Germinal center (tissue), 1 donor: ENCODE measurements at regions not wholly inside any gene's neighbourhood (a gene's known extent, or its start where the extent isn't known, plus 50 kb on each side); places are given as distances from the start of the nearest gene placed in this dataset.

Experiments
- DNase-seq: peaks from one replicate; pipeline ENCODE4 v3.0.0; 2012; ENCODE audit warnings: mixed read lengths, low spot score

DNA sequence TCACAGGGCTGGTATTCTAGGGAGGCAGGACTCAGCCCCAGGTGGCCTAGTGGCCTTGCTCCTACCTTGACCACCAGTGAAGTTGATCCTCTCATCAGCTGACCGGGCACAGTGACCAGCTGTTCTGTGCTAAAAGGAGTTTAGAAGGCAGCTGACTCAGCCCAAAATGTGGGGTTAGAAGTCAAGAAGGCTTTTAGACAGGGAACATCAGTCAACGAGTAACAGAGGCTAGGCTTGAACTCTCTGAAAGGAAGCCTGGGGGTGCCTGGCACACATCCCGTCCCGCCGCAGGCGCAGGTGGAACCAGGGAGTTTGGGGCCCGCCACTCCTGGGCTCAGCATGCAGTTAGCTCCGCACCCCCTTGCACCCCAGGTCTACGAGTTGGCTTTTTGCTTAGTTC is 114.9 kb upstream of the SLC45A1 start:
- DNase-seq, result no peak

DNA sequence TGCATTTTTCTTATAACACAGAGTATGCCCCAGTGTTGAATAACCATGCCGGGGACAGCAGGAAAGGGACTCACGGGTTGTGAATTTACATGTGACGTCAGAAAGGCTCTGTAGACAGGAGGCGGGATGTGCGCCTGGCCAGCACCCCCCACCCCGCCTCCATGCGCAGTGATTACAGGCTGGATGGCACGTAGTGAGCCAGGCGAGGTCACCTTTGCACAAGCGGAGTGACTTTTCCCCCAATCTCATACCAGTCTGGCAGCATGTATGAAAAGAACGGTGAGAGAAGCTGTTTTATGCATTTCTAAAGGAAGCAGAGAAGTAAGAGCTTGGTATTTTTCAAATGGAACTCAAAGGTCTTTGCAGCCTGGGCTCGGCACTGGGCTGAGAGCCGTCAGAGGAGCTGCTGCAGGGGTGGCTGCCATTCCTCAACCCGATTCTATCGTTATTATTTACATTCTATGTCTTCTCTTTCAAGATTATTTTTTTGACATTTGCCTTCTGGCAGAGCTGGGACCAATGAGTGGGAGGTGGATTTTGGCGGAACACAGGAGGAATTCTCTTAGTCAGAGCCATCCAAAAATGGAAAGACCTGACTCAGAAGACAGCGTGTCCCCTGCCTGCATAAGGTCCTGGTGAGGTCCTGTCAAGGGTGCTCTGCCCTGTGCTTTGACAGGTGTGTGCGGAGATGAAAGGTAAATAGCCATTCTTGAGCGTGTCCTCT is 115.6 kb upstream of the SLC45A1 start:
- no peak for DNase-seq

DNA sequence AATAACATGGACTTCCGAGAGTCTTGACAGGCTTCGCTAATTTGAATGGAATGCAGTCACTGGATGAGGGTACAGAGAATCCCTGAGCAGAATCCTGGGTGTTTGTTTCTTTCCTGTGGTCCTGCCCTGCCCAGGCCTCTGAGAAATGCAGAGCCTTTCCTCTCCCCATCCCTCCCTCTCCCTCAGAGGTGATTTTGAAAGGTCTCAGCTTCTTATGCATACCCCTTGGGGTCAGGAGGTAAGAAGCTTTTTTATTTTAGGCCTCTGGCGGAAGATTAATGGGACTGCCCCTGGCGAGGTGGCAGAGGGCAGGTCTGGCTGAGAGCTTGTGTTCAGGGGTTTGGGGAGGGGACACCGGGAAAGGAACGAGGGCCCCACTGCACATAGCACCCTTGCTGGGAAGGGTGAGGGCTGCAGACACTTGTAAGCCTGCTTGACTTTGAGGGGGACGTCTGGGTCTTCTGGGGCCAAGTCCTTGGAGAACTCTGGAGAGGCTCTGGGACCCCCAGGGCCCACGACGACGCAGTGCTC is 116.5 kb upstream of the SLC45A1 start:
- no peak for DNase-seq

DNA sequence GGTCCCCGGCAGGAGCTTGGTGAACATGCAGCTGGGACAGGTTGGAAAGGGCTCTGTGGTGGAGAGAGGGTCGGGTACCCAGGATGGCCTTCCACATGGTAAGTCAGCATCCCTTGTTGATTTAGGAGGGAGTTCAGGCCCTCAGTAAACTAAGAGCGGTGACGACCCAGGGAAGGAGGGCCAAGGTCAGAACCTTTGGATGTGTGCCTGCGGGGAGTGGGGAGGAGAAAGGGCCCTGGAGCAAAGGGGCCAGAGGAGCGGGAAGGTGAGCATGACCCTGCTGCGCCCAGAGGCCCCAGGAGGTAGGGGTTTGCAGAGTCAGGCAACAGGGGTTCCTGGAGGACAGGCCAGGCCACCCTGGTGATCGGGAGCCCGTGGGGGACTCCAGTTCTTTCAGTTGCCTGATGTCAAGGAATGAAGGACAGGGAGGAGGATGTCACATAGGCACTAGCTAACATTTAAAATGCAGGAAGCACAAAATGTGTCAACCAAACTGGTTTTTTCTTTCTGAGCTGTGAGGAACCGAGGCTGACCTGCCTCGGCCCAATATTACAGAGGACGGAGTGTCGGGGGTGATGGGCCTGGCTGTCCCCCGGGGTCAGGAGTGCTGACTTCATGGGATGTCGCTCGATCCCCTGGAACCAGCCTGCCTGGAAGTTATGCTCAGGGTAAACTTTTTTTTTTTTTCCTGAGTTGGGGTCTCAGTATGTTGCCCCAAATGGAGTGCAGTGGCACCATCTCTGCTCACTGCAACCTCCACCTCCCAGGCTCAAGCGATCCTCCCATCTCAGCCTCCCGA is 117.4 kb upstream of the SLC45A1 start:
- no peak for DNase-seq

DNA sequence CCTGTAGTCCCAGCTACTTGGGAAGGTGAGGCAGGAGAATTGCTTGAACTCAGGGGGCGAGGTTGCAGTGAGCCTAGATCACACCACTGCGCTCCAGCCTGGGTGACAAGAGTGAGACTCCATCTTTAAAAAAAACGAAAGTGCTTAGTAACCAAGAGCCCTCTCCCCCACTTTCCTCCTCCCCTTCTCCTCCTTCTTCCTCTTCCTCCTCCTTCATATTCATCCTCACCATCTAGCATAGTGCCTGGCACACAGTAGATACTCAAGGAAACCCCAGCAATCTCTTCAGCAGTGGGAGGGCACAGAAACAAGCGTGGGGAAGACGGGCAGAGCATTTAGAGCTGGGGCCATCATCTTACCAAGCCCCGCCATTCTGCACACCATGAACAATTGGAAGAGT is 119.4 kb upstream of the SLC45A1 start:
- DNase-seq, result no peak

DNA sequence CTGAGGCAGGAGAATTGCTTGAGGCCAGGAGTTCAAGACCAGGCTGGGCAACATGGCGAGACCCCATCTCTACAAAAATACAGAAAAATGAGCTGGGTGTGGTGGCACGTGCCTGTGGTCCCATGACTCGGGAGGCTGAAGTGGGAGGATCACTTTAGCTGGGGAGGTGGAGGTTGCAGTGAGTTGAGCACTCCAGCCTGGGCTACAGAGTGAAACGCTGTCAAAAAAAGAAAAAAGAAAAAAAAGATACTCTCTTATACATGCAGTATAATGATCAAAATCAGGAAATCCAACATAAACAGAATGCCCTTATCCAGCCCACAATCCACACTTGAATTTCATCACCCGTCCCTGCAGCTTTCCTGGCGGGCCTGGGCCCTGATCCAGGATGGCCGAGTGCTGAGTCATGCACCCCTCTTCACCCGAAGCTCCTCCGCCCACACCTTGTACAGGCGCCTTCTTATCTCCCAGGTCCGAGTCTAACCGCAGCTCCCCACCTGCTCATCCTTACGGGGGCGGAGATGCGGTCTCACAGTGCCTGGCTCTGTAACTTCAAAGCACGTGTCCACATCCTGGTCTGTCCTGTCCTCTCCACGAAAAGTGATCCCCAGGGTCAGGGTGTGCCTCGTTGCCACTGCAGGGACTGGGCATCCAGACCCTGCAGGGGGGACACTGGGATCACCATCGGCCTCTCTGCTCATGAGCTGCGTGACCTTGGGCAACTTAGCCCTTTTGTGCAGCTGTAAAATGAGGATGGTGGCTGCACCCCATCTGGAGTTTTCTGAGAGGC is 120.2 kb upstream of the SLC45A1 start:
- DNase-seq, result no peak

DNA sequence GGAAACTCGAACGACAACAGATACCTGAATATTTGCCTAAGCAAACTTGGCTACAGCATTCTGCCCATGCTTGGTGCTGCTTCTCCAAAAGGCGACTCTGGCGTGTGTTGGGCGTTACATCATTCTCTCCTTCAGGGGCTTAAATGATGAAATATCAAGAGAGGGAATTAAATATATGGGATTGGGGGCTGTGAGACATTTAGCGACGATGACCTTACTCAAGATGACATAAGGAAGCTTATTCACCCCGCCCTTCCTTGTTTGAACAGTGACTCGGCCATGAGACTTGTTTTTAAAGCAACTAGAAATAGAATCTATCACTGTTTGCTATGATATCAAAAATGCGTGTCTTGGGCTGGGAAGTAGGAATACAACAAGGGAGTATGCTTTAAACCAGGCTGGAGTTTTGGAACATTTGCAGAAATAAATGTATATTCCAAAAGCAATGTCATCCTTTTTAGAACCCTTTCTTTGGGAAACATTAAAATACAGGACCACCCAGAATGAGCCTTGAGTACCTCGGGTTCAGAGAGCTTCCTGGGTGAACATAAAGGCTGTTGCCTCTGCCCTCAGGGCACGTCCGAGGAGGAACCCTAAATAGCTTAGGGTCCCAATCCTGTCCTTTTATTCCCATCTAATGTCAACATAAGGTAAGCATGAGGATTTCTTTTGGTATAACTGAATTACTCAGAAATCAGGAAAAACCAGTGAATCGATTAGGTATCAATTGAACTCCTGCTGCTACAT is 123.3 kb upstream of the SLC45A1 start:
- no peak for DNase-seq

DNA sequence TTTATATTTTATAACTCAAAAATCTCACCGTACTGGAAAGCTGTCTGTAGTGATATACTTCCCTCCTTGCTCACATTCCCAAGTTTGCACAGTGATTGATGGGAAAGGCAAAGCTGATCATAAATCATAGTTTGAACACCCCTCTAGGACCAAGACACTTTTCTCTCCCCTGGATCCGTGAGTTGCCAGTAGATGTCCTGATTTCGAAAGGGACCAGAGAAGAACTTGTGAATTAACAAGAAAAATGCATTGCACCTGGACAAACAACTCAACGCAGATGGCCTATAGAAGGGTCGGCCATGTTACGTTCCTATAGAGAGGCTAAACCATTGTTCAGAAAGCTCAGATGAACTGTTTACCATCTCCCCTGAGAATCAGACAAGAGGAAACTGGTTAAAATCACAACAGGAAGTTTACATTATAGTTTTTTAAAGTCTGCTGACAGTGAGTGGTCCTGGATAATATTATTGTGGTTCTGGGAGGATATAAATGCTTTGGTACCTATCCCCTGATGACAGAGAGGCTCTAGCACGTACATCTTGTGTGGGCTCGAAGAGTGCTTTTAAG is 124.0 kb upstream of the SLC45A1 start:
- DNase-seq, result no peak

DNA sequence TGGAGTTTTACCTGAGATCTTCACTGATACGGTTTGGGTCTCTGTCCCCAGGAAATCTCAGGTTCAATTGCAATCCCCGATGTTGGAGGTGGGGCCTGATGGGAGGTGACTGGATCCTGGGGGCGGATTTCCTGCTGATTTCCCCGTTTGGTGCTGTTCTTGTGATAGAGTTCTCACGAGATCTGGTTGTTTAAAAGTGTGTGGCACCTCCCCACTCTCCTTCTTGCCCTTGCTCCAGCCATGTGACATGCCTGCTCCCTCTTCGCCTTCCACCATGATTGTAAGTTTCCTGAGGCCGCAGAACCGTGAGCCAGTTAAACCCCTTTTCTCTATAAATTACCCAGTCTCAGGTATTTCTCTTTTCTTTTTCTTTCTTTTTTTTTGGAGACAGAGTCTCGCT is 126.4 kb upstream of the SLC45A1 start:
- no peak for DNase-seq

DNA sequence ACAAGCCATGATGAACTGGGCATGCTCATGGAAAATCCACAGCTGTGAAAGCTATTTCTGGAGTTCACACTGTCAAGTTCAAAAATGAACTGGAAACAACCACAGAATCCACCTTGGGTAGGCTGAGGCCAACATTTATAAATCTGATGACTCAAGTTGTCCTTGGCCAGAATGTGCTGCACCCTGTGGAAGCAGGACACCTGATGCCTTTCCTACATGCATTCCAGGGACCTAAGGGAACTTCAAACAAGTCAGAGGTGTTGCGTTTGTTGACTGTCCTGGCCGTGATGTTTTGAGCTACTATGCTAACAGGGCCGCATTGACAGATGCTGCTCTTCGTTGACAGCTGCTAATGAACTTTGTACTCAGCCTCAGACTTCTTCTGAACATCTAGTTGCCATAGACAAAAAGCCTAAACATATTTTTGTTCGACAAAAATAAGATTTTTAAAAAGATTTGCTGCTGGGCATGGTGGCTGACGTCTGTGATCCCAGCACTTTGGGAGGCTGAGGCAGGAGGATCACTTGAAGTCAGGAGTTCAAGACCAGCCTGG is 127.9 kb upstream of the SLC45A1 start:
- DNase-seq, result no peak

DNA sequence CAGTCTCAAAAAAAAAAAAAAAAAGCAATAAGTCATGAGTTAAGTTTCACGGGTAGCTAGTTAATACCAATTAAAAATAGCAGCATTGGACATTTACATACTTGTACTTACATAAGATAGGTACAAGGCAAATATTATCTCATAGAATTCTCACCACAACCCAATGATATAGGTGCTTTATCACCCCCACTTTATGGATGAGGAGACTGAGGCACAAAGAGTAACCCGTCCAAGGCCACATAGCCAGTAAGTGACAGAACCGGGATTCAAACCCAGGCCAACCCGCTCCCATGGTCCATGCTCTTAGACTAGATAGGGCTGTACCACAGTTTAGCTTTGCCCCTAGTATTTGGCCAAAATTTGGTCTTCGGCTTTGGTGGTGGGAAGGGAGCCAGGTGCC is 132.5 kb upstream of the SLC45A1 start:
- no peak for DNase-seq

DNA sequence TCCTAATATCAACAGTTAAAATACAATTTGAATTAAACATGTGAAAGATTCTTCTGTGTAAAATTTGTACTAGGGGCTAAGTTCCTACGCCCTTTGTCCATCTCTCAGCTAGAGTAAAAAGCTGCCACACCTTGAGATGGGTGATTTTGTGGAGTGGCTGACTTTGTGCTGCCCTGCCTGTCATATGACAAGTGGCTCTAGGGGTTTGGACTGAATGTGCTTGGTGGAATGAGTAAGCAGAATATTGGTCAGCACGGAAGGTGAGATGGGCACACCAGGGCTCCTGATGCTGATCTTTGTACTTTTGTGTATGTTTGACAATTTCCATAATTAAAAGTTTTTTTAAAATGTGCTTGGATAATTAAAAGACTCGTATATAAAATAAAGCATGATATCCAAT is 133.6 kb upstream of the SLC45A1 start:
- DNase-seq, result no peak

DNA sequence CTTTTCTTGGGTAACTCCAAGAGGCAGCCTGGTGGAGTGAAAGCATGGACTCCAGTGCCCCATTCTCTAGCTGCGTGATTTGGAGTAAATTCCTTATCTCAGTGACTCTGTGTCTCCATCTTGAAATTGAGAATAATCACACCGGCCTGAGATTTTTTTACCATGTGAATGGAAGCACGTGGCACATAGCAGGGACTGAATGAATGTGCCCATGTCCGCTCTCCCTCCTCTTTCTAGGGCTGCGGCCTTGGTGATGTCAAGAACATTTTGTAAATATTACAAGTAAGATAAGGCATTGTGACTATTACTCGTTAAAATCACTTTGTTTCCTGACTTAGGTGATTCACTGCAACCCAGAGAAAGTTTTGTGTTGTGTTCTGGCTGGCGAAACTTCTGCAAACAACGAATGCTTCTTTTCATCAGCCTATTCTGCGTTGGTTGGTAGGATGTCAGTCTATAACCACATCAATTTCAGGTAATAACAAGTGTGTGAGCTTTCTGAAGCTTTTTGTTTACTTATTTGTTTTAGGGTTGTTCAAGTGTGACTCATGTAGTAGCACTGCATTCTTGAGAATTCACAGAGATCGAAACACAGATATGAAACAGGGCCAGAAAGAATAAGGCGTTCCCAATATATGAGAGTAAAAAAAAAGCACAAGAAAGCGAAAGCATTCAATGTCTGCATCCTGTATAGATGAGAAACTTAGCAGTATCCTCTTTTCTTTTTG is 135.7 kb upstream of the SLC45A1 start:
- no peak for DNase-seq

DNA sequence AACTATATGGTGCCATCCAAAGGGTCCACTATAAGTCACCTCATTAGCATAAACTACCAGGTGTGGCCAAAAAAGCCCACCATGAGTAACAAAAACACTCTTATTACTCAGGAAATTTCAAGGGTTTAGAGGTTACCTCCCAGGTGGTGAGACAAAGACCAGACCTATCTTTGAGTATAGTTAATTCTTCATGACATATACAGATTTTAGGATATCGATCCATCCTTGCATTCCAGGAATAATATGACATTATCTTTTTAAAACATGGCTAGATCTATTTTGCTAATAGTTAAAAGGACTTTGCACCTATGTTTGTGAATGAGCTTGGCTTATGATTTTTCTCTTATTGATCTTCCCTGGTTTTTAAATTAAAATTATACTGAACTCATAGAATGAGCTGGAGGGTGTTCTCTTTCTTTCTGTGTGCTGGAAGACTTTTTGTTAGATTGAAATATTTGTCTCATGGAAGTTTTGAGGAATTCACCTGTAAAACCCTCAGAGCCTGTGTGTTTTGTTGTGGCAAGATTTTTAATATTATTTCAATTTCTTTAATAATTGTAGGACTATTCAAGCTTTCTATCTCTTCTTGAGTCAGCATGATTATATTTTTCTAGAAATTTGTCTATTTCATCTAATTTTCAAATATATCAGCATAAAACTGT is 138.7 kb upstream of the SLC45A1 start:
- no peak for DNase-seq

DNA sequence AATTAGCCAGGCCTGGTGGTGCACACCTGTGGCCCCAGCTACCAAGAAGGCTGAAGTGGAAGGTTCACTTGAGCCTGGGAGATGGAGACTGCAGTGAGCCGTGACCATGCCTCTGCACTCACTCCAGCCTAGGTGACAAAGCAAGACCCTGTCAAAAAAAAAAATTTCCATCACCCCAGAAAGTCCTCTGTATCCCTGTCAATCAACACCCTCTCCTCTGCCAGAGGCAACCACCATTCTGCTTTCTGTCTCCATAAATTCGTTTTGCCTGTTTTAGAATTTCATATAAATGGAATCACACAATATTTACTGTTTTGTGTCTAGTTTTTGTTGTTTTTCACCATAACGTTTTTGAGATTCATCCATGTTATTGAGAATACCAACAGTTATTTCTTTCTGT is 141.6 kb upstream of the SLC45A1 start:
- DNase-seq, result no peak

DNA sequence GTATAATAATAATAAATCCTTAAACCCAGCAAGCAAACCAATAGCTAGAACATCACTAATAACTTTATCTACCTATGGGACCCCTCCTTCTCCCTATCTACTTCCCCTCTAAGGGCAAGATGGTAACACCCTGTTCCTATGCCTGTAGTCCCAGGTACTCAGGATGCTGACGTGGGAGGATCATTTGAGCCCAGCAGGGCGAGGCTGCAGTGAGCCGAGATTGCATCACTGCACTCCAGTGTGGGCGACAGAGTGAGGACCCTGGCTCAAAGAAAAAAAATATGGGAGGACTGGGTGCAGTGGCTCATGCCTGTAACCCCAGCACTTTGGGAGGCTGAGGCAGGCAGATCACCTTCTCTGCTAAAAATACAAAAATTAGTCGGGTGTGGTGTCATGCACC is 143.1 kb upstream of the SLC45A1 start:
- no peak for DNase-seq

DNA sequence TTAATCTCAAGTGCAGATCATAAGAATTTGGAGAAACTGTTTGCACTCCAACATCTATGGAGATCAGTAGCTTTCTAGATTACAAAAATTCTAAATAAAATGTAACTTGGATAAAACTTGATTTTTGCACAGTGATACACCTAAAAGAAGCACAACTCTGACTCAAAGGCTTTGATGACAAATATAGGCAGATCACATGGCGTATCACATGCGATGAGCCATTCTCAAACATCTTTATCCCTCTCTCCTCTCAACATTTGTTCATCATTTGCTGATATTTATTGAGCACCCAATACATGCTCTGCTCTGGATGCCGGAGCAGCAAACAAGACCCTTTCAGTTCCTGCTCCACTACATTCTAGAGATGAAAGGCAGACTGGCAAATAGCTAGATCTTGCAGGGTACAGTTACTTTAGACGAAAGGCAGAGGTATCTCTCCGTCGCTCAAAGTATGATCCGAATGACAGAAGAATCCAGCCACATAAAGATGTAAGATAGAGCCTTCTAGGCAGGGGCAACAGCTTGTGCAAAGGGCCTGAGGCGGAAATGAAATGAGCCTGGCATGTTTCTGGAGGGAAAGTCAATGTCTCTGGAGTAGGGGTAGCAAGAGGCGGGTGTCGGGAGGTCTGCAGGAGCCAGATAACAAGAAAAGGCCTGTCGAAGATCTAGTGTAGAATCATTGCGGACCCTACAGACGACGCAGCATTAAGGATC is 145.8 kb upstream of the ERRFI1 start:
- DNase-seq, result no peak

DNA sequence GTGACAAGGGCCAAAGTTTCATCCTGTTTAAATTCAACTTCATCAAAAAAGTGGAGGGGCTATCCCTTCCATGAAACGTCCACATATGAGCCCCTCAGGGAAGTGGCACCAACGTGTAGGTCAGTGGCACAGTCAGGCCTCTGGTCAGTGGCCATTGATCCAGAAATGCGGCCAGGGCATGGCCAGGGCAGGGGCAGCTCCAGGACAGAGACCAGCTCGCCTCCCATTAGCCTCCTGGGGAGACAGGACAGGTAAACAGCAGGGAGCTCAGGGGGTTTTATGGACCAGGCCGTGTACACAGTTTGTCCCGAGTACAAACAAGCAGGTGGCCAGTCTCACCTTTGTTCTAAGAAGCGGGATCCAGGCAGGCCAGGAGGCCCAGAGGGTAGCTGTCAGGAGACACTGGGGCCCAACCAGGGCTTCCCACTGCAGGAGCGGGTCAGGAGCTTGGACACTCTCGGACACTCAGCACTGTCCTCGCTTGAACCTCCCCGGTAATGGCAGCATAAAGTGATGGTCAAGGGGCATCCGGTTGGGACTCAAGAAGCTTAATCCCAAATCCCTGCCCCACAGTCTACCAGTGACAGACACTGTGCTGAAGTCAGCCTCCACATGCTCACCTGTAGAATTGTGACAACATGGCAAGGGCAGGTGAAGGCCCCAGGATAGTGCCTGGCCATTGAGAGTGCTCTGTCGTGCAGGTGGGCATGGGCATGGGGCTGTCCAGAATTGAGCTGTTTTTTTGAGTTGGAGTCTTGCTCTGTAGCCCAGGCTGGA is 144.1 kb upstream of the ERRFI1 start:
- DNase-seq, result no peak
